Progenitor cell of endocrine pancreas (in vitro differentiated cells): ENCODE measurements at regions not wholly inside any gene's neighbourhood (a gene's known extent, or its start where the extent isn't known, plus 50 kb on each side); places are given as distances from the start of the nearest gene placed in this dataset.

Experiments
- DNase-seq: peaks from one replicate; pipeline ENCODE4 v3.0.0; 2021; ENCODE audit warnings: low spot score; ENCODE audit not compliant: unreplicated experiment
- H3K27ac Mint-ChIP-seq: 2 replicates; pipeline ENCODE4 v1.8.0; 2021; ENCODE audit warnings: mild to moderate bottlenecking, moderate library complexity, mixed read lengths
- H3K27me3 Mint-ChIP-seq: 2 replicates; pipeline ENCODE4 v1.8.0; 2021; ENCODE audit warnings: mixed read lengths
- H3K36me3 Mint-ChIP-seq: 2 replicates; pipeline ENCODE4 v1.8.0; 2022; ENCODE audit warnings: mixed read lengths; ENCODE audit not compliant: insufficient read depth
- H3K4me1 Mint-ChIP-seq: 2 replicates; pipeline ENCODE4 v1.8.0; 2021; ENCODE audit warnings: low read depth, mixed read lengths
- H3K4me3 Mint-ChIP-seq: 2 replicates; pipeline ENCODE4 v1.8.0; 2021; ENCODE audit warnings: low read depth, mild to moderate bottlenecking, moderate library complexity, mixed read lengths
- H3K9me3 Mint-ChIP-seq: 2 replicates; pipeline ENCODE4 v1.8.0; 2021; ENCODE audit warnings: low read depth, mixed read lengths
- CTCF ChIP-seq: fragments of 200-600 bp; sonication (generic); IDR thresholded peaks from one replicate; pipeline ENCODE4 v1.5.0; 2021; ENCODE audit warnings: antibody characterized with exemption, mild to moderate bottlenecking; ENCODE audit not compliant: unreplicated experiment

- Mint-ChIP-seq H3K9me3 (no peaks in the 10 kb centered on the region), H3K27ac (no peak overlapping the region), H3K27me3 (peaks cover 11% of the 10 kb centered on the region), H3K4me3 (no peak overlapping the region), H3K4me1 (peaks cover 4% of the 10 kb centered on the region), H3K36me3 (no peaks in the 10 kb centered on the region)
- DNase-seq, result no peak
- no peak for TF ChIP-seq CTCF
These were observed 94.5 kb upstream of the CACNA1A start for GRCh38 chr19:13600802-13601201.

- no peak for TF ChIP-seq CTCF
- no peak for DNase-seq
- Mint-ChIP-seq H3K27ac (no peak overlapping the region), H3K9me3 (no peaks in the 10 kb centered on the region), H3K4me1 (no peaks in the 10 kb centered on the region), H3K4me3 (no peak overlapping the region), H3K27me3 (peaks cover 11% of the 10 kb centered on the region), H3K36me3 (no peaks in the 10 kb centered on the region)
These were observed 93.8 kb upstream of the CACNA1A start for GRCh38 chr19:13600091-13600490.

GRCh38 chr19:13599681-13600080 is 93.4 kb upstream of the CACNA1A start:
- H3K27ac Mint-ChIP-seq, result no peak overlapping the region

GRCh38 chr19:13598098-13598497 is 91.8 kb upstream of the CACNA1A start:
- H3K9me3 Mint-ChIP-seq, result no peaks in the 10 kb centered on the region
- peaks cover 12% of the 10 kb centered on the region for H3K27me3 Mint-ChIP-seq
- no peak overlapping the region for H3K27ac Mint-ChIP-seq
- no peak overlapping the region for H3K4me3 Mint-ChIP-seq
- H3K4me1 Mint-ChIP-seq, result no peaks in the 10 kb centered on the region
- no peaks in the 10 kb centered on the region for H3K36me3 Mint-ChIP-seq
- no peak for DNase-seq
- TF ChIP-seq CTCF, result no peak

More at GRCh38 chr19:13599681-13600080, 93.4 kb upstream of the CACNA1A start:
- Mint-ChIP-seq H3K27me3 (peaks cover 11% of the 10 kb centered on the region), H3K9me3 (no peaks in the 10 kb centered on the region), H3K36me3 (no peaks in the 10 kb centered on the region), H3K4me3 (no peak overlapping the region), H3K4me1 (no peaks in the 10 kb centered on the region)
- no peak for TF ChIP-seq CTCF
- DNase-seq, result no peak

- H3K9me3 Mint-ChIP-seq, result no peaks in the 10 kb centered on the region
- TF ChIP-seq CTCF, result peak; percentile 83
- peaks cover 12% of the 10 kb centered on the region for H3K27me3 Mint-ChIP-seq
- no peaks in the 10 kb centered on the region for H3K36me3 Mint-ChIP-seq
- H3K27ac Mint-ChIP-seq, result no peak overlapping the region
- no peaks in the 10 kb centered on the region for H3K4me1 Mint-ChIP-seq
- no peak overlapping the region for H3K4me3 Mint-ChIP-seq
- peak; percentile 22 for DNase-seq
These were observed 91.4 kb upstream of the CACNA1A start for GRCh38 chr19:13597640-13598039.
